DOHH2 (cell line): ENCODE measurements at regions not wholly inside any gene's neighbourhood (a gene's known extent, or its start where the extent isn't known, plus 50 kb on each side); places are given as distances from the start of the nearest gene placed in this dataset.

Source experiments
- H3F3A ChIP-seq: fragments of 200-600 bp; sonication (generic), shearing (Covaris generic); 2 replicates; pipeline ENCODE4 v1.6.0; 2016; ENCODE audit warnings: antibody characterized with exemption, mild to moderate bottlenecking; ENCODE audit not compliant: control insufficient read depth, insufficient read depth
- H3K27ac ChIP-seq: fragments of 200-600 bp; sonication (generic); 2 replicates; pipeline ENCODE4 v1.5.1; 2014; ENCODE audit warnings: low read depth, mild to moderate bottlenecking, low read length, moderate library complexity
- H3K27me3 ChIP-seq: fragments of 200-600 bp; sonication (generic); 2 replicates; pipeline ENCODE4 v1.6.1; 2014; ENCODE audit warnings: mild to moderate bottlenecking, low read length, mixed read lengths; ENCODE audit not compliant: control insufficient read depth
- H3K36me3 ChIP-seq: fragments of 200-600 bp; sonication (generic); 2 replicates; pipeline ENCODE4 v1.6.1; 2014; ENCODE audit warnings: mild to moderate bottlenecking, low read length, moderate library complexity, mixed read lengths; ENCODE audit not compliant: control insufficient read depth
- H3K4me1 ChIP-seq: fragments of 200-600 bp; sonication (generic); 2 replicates; pipeline ENCODE4 v1.6.1; 2014; ENCODE audit warnings: mild to moderate bottlenecking, low read length, mixed read lengths; ENCODE audit not compliant: control insufficient read depth
- H3K4me2 ChIP-seq: fragments of 200-600 bp; sonication (generic); 2 replicates; pipeline ENCODE4 v1.6.0; 2014; ENCODE audit warnings: mild to moderate bottlenecking, low read length, moderate library complexity
- H3K4me3 ChIP-seq: fragments of 200-600 bp; sonication (generic); 2 replicates; pipeline ENCODE4 v1.5.1; 2014; ENCODE audit warnings: mild to moderate bottlenecking, low read length, mixed read lengths
- H3K79me2 ChIP-seq: fragments of 200-600 bp; sonication (generic); 2 replicates; pipeline ENCODE4 v1.6.1; 2014; ENCODE audit warnings: mild to moderate bottlenecking, low read length, mixed read lengths; ENCODE audit not compliant: control insufficient read depth
- H3K9me2 ChIP-seq: fragments of 200-600 bp; sonication (generic); replicated peaks from 2 replicates; pipeline ENCODE4 v1.6.1; 2014; ENCODE audit warnings: mild to moderate bottlenecking, low read length, mixed read lengths; ENCODE audit not compliant: control insufficient read depth
- H3K9me3 ChIP-seq: fragments of 200-600 bp; sonication (generic); 2 replicates; pipeline ENCODE4 v1.6.1; 2014; ENCODE audit warnings: antibody characterized with exemption, low read length, mixed read lengths; ENCODE audit not compliant: control insufficient read depth, insufficient read depth
- H4K20me1 ChIP-seq: fragments of 200-600 bp; sonication (generic); 2 replicates; pipeline ENCODE4 v1.6.0; 2014; ENCODE audit warnings: low read depth, mild to moderate bottlenecking, antibody characterized with exemption, low read length, moderate library complexity; ENCODE audit not compliant: control insufficient read depth, insufficient read depth
- EZH2phosphoT487 ChIP-seq: fragments of 200-600 bp; sonication (generic); IDR thresholded peaks from 2 replicates; pipeline ENCODE4 v1.6.1; 2017; ENCODE audit warnings: borderline replicate concordance, mild to moderate bottlenecking, antibody characterized with exemption, low read length, moderate library complexity, mixed read lengths
- TF ChIP-seq, protein P1 (sequence below): fragments of 200-600 bp; sonication (generic); IDR thresholded peaks from one replicate; pipeline ENCODE4 v1.5.1; 2014; ENCODE audit warnings: antibody characterized with exemption, mild to moderate bottlenecking, low read depth, low read length; ENCODE audit not compliant: poor library complexity, severe bottlenecking

DNA sequence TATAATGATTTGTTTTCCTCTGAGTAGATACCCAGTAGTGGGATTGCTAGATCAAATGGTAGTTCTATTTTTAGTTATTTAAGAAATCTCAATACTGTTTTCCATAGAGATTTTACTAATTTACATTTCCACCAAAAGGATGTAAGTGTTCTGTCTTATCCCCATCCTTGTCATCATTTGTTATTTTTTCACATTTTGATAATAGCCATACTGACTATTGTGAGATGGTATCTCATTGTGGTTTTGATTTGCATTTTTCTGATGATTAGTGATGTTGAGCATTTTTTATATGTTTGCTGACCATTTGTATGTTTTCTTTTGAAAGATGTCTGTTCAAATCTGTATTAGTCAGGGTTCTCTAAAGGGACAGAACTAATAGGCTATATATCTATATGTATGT is 160.0 kb upstream of the TMEM229A start:
- H3K9me3 ChIP-seq = no peaks in the 10 kb centered on the region
- H3K9me2 ChIP-seq = no peaks in the 10 kb centered on the region
- no peak overlapping the region for H3K4me2 ChIP-seq
- no peak overlapping the region for H3K4me3 ChIP-seq
- H3K36me3 ChIP-seq = no peaks in the 10 kb centered on the region
- H3K79me2 ChIP-seq = no peaks in the 10 kb centered on the region
- H3K4me1 ChIP-seq = no peaks in the 10 kb centered on the region
- H3K27ac ChIP-seq = no peak overlapping the region
- no peaks in the 10 kb centered on the region for H3F3A ChIP-seq
- H3K27me3 ChIP-seq = no peaks in the 10 kb centered on the region
- no peaks in the 10 kb centered on the region for H4K20me1 ChIP-seq
- no peak for TF ChIP-seq EZH2phosphoT487
- TF ChIP-seq, protein P1, sequence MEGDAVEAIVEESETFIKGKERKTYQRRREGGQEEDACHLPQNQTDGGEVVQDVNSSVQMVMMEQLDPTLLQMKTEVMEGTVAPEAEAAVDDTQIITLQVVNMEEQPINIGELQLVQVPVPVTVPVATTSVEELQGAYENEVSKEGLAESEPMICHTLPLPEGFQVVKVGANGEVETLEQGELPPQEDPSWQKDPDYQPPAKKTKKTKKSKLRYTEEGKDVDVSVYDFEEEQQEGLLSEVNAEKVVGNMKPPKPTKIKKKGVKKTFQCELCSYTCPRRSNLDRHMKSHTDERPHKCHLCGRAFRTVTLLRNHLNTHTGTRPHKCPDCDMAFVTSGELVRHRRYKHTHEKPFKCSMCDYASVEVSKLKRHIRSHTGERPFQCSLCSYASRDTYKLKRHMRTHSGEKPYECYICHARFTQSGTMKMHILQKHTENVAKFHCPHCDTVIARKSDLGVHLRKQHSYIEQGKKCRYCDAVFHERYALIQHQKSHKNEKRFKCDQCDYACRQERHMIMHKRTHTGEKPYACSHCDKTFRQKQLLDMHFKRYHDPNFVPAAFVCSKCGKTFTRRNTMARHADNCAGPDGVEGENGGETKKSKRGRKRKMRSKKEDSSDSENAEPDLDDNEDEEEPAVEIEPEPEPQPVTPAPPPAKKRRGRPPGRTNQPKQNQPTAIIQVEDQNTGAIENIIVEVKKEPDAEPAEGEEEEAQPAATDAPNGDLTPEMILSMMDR = no peak

DNA sequence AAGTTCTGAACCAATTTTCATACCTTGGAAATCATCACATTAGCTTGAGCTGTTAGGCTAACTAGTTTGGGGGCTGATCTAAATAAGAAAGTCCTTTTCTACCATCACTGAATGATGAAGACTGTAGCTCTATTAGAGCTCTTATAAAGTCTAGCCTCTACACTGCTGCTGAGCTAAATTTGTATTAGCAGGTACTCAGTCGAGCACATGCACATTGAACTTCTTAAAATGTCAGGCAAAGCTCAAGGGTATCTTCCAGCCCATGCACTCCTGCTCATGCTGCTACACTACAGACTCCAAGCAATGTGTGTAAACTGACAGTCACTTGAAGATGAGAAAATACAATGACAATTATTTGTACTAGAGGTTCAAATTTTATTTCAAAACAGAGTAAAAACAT is 158.8 kb upstream of the TMEM229A start:
- Histone ChIP-seq H3K9me2 (no peaks in the 10 kb centered on the region), H3K36me3 (no peaks in the 10 kb centered on the region), H3F3A (no peaks in the 10 kb centered on the region), H3K27ac (no peak overlapping the region), H3K9me3 (no peaks in the 10 kb centered on the region), H4K20me1 (no peaks in the 10 kb centered on the region), H3K4me2 (no peak overlapping the region), H3K4me1 (no peaks in the 10 kb centered on the region), H3K79me2 (no peaks in the 10 kb centered on the region), H3K4me3 (no peak overlapping the region), H3K27me3 (no peaks in the 10 kb centered on the region)
- TF ChIP-seq, protein P1 = no peak
- TF ChIP-seq EZH2phosphoT487 = no peak

DNA sequence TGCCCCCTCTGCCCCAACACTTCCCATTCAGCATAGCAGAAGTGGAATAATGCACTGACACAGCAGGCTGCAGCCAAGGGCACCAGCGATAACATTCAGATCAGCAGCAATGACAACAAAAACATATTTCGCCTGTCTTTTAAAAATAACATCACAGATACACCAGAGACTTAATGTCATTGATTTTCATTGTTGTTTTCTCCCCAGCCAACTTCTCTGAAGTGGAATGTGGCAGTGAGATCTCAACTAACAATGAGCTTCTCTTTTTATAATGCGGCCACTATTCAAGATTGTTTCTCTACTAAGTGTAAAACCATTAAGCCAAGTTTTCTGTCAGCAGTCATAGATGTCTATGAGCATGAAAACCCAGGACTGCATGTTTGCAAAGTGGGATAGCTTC is 158.2 kb upstream of the TMEM229A start:
- Histone ChIP-seq H4K20me1 (no peaks in the 10 kb centered on the region), H3K27ac (no peak overlapping the region), H3K4me1 (no peaks in the 10 kb centered on the region), H3K4me2 (no peak overlapping the region), H3K36me3 (no peaks in the 10 kb centered on the region), H3K9me2 (no peaks in the 10 kb centered on the region), H3K27me3 (no peaks in the 10 kb centered on the region), H3F3A (no peaks in the 10 kb centered on the region), H3K9me3 (no peaks in the 10 kb centered on the region), H3K79me2 (no peaks in the 10 kb centered on the region), H3K4me3 (no peak overlapping the region)
- no peak for TF ChIP-seq EZH2phosphoT487
- TF ChIP-seq, protein P1 = no peak

DNA sequence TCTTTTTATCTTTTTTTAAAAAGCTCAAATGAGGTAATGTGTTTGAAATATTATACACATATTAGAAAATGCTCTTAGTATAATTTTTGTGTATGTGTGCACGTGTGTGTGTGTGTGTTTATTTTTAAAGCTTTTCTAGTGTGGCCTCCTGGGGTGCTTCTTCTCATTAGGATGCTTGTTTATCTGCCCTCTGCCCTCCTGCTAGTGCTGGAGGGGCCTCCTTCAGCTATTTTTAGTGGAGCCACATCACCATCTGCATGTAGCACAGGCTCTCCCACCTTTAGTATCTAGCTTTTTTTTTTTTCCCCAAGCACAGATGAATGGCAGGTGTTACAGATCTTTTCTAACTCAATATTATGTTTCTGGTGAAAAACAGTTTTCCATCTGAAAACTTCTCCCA is 155.7 kb upstream of the TMEM229A start:
- Histone ChIP-seq H3K9me3 (no peaks in the 10 kb centered on the region), H3K27ac (no peak overlapping the region), H3K4me2 (no peak overlapping the region), H3K4me3 (no peak overlapping the region), H3K4me1 (no peaks in the 10 kb centered on the region), H3K27me3 (no peaks in the 10 kb centered on the region), H3K9me2 (no peaks in the 10 kb centered on the region), H4K20me1 (no peaks in the 10 kb centered on the region), H3K36me3 (no peaks in the 10 kb centered on the region), H3K79me2 (no peaks in the 10 kb centered on the region), H3F3A (no peaks in the 10 kb centered on the region)
- no peak for TF ChIP-seq EZH2phosphoT487
- TF ChIP-seq, protein P1 = no peak
